ENCODE measurements at regions not wholly inside any gene's neighbourhood (a gene's known extent, or its start where the extent isn't known, plus 50 kb on each side); places are given as distances from the start of the nearest gene placed in this dataset.

DNA sequence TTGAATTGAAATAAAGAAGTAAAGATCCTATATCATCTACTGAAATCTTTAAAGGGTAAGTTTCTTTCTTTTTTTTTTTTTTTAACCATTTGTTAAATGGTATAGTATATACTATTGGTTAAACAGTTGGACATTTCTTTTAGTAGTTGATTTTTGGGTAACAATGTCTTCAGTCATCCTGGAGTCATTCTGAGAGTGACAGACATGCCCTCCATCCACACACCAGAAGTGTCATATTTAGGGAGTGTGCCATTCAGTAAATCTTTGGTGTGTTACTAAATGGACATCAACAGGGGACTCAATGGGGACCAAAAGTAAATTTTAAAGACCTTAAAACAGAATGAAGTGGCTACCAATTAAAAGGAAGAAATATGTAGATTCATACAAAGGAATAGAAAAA, 50.8 kb upstream of the SLC39A10 start:
- no peak for DNase-seq (ENCODE audit: low read depth)
- no peak overlapping the region for H3K4me3 ChIP-seq (ENCODE audit: low read depth, low read length)
- TF ChIP-seq, protein P1, sequence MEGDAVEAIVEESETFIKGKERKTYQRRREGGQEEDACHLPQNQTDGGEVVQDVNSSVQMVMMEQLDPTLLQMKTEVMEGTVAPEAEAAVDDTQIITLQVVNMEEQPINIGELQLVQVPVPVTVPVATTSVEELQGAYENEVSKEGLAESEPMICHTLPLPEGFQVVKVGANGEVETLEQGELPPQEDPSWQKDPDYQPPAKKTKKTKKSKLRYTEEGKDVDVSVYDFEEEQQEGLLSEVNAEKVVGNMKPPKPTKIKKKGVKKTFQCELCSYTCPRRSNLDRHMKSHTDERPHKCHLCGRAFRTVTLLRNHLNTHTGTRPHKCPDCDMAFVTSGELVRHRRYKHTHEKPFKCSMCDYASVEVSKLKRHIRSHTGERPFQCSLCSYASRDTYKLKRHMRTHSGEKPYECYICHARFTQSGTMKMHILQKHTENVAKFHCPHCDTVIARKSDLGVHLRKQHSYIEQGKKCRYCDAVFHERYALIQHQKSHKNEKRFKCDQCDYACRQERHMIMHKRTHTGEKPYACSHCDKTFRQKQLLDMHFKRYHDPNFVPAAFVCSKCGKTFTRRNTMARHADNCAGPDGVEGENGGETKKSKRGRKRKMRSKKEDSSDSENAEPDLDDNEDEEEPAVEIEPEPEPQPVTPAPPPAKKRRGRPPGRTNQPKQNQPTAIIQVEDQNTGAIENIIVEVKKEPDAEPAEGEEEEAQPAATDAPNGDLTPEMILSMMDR (conservative IDR thresholded peaks at IDR 0.05; ENCODE audit: low read depth, low read length), result no peak

GRCh38 chr2:195604706-195605105, 52.3 kb upstream of the SLC39A10 start:
- H3K4me3 ChIP-seq (ENCODE audit: low read depth, low read length), result no peak overlapping the region
- no peak for DNase-seq (ENCODE audit: low read depth)
- TF ChIP-seq, protein P1 (conservative IDR thresholded peaks at IDR 0.05; ENCODE audit: low read depth, low read length), result no peak

GRCh38 chr2:195603998-195604397, 53.0 kb upstream of the SLC39A10 start:
- TF ChIP-seq, protein P1 (conservative IDR thresholded peaks at IDR 0.05; ENCODE audit: low read depth, low read length), result no peak
- H3K4me3 ChIP-seq (ENCODE audit: low read depth, low read length), result no peak overlapping the region
- DNase-seq (ENCODE audit: low read depth), result no peak

DNA sequence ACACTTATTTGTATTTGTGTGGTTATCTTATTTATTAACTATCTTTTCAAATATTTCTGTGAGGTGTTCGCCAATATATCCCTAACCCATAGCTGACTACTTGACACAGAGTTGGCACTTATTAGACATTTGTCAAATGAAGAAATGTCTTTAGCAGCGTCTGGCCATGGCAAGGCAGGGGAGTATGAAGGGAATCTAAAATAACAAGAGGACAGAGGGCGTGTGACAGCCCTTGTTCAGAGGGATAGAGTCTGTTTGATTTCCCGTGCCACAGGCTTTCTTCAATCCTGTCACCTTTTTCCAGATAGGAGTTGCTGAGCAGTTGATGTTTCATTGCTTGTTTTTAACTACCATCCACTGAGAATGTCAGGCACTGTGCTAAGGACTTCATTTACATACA, 53.6 kb upstream of the SLC39A10 start:
- TF ChIP-seq, protein P1 (conservative IDR thresholded peaks at IDR 0.05; ENCODE audit: low read depth, low read length), result no peak
- no peak overlapping the region for H3K4me3 ChIP-seq (ENCODE audit: low read depth, low read length)
- no peak for DNase-seq (ENCODE audit: low read depth)

GRCh38 chr2:195602687-195603086, 54.3 kb upstream of the SLC39A10 start:
- no peak for DNase-seq (ENCODE audit: low read depth)
- TF ChIP-seq, protein P1 (conservative IDR thresholded peaks at IDR 0.05; ENCODE audit: low read depth, low read length), result no peak

DNA sequence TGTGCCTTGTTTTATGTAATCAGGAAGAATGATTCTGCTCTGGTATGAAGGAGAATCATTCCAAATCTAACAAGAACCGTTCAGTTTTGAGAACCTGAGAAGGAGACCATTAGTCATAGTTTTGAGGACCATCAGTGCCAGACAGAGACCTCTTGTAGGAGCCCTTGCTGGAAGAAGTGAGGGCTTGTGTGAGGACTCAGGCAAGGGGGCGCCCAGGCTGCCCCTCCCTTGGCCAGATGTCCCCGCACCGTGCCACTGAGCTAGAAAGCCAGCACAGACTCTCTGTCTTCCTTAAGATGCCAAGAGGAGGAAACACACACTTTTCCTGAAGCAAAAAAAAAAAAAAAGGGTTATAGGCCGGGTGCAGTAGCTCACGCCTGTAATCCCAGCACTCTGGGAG, 55.7 kb upstream of the SLC39A10 start:
- no peak for DNase-seq (ENCODE audit: low read depth)
- H3K4me3 ChIP-seq (ENCODE audit: low read depth, low read length), result no peak overlapping the region
- TF ChIP-seq, protein P1 (conservative IDR thresholded peaks at IDR 0.05; ENCODE audit: low read depth, low read length), result no peak

More at GRCh38 chr2:195602687-195603086, 54.3 kb upstream of the SLC39A10 start:
- no peak overlapping the region for H3K4me3 ChIP-seq (ENCODE audit: low read depth, low read length)

DNA sequence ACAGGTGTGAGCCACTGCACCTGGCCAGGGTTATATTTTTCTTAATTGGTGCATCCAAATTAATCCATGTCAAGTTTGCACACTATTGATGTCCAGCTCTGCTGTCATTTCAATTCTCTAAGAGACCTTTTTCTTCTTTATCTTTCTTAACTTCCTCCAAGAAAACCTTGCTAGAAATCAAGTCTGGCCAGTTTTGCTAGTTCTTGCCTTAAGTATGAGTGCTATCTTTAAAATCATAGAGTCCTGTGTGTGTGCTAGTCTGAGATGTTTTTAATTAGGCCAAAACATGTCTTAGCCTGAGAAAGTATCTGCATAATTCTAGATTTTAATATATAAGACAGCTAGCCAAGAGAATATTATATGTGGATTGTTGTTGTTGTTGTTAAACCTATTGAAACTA, 56.2 kb upstream of the SLC39A10 start:
- no peak for DNase-seq (ENCODE audit: low read depth)
- TF ChIP-seq, protein P1 (conservative IDR thresholded peaks at IDR 0.05; ENCODE audit: low read depth, low read length), result no peak
- no peak overlapping the region for H3K4me3 ChIP-seq (ENCODE audit: low read depth, low read length)
